HTR-8/SVneo (cell line): ENCODE measurements at regions not wholly inside any gene's neighbourhood (a gene's known extent, or its start where the extent isn't known, plus 50 kb on each side); places are given as distances from the start of the nearest gene placed in this dataset.
"Not testable (repeated sequence)": the region's sequence is repeated elsewhere in the genome, so short reads cannot be mapped to it uniquely, and the experiment has no call there.

Experiments
- DNase-seq: peaks from one replicate; pipeline ENCODE4 v3.0.0; 2011; ENCODE audit warnings: low spot score, mixed read lengths; ENCODE audit not compliant: insufficient read length
- FAIRE-seq: peaks from 2 replicates; lab custom pipeline; 2011; peaks lifted over from hg19 to GRCh38; lab: Jason Lieb, UNC

DNA sequence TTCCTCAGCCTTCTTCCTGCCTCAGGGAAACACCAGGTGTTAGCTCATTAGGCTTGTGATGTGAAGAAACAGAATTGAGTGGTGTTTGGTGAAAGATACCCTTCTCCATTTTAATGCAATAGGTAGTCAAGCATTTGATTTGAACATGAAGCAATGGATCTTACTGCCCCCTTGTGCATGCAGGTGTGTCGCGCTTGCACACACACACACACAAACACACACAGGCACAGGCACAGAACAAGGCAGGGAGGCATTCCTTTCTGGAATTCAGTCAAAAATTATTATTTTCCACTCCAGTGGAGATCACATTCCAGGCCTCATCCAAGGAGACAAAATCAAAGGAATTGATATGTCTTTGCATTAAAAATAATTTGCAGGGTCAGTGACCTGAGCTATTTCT lies 667.0 kb upstream of the MARCKS start:
- FAIRE-seq (peak; percentile 36), DNase-seq (no peak)

GRCh38 chr6:113194090-113194489 lies 663.1 kb upstream of the MARCKS start:
- FAIRE-seq: no peak

DNA sequence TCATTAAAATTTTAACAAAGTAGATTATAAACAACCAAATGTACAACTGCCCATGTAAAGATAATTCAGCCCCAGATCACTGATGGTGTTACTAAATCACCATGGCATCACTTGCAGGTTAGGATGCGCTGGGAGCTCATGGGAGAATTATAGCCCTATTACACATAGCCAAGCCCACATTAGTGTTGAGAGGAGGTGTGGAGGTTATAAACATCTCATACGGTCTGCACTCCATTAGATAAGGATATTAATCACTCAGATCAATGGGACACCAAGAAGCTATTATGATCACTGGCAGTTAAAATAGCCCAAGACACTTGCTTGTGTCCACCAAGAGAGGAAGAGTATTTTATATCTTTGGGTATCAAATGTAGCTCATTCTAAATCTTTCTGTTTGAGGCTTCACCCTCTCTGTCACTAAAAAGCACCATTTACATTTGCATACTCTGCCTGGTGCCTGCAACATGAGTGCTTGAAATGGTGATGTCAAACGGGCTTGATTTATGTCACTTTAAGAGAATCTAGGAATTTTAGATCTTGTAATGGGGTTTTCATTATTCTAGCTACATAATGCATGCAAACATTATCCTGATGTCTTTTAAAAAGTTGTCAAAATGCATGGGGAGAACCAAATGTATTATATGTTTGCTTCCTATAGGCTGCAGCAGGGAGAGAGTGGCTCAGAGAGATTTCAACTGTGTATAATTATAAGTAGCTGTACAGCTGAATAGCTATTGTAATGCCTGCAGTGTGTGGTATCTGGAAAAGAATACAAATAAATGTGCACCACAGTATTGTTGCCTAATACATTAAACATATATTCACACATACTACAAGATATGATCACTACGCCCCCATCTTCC lies 654.1 kb upstream of the MARCKS start:
- DNase-seq (no peak), FAIRE-seq (no peak)

More at GRCh38 chr6:113194090-113194489, 663.1 kb upstream of the MARCKS start:
- no peak for DNase-seq

GRCh38 chr6:113203715-113204110 lies 653.4 kb upstream of the MARCKS start:
- no peak for FAIRE-seq

GRCh38 chr6:113205553-113205952 lies 651.6 kb upstream of the MARCKS start:
- FAIRE-seq (no peak), DNase-seq (no peak)

More at GRCh38 chr6:113203715-113204110, 653.4 kb upstream of the MARCKS start:
- DNase-seq: no peak

GRCh38 chr6:113208726-113209125 lies 648.4 kb upstream of the MARCKS start:
- DNase-seq (no peak), FAIRE-seq (no peak)

GRCh38 chr6:113209315-113209714 lies 647.8 kb upstream of the MARCKS start:
- FAIRE-seq: no peak
- no peak for DNase-seq

DNA sequence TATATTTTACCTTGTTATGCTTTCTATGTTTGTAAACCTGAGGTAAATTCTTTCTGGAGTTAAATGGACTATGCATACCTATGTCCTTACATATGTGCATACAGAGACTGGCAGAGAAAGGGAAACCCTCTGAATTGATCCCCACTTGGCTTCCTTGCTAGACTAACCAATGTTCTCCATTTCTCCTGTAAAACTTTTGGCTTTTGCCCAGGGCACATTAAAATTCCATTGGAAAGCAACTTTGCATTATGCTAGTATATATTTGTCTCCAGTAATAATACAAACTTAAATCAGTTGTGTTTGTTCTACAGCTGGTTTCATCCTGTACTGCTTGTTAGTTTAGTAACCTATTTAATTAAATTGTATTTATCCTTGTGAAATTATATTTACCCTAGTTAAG lies 646.0 kb upstream of the MARCKS start:
- DNase-seq (no peak), FAIRE-seq (no peak)

DNA sequence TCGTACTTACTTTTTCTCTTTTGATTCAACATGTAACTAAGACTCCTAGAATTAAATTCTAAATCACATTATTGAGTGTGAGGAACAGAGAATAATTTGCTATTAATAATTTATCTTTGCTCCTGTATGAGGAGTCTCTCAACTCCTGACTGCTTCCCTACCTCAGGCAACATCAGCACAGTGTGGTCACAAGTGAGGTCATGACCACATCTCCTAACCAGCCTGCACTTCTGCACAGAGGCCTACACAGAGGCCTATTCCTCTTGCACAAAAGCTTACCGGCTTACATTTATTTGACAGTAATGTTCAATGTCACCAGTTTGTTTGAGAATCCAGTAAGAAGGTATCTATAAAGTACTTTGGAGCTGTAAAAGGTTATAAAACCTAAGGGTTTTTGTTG lies 637.4 kb upstream of the MARCKS start:
- DNase-seq (no peak), FAIRE-seq (no peak)

GRCh38 chr6:113220832-113221231 lies 636.3 kb upstream of the MARCKS start:
- FAIRE-seq: no peak
- no peak for DNase-seq

DNA sequence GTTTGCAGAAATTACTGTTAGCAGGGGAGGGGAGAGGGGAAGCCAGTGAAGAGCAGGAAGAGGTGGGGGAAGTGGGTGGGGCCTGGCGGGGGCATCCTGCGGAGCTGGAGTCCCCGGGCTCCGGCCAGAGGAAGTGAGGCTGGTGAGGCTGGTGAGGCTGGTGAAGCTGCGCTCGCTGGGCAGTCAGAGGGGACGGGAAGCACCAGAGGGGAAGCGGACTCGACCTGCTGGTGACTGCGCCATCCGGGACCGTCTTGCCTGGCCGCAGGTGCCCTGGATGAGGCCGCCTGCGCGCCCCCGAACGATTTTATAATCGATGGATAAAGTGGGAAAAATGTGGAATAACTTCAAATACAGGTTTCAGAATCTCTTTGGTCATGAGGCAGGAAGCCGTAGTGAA lies 635.3 kb upstream of the MARCKS start:
- FAIRE-seq (no peak), DNase-seq (no peak)

GRCh38 chr6:113246186-113246585 lies 611.0 kb upstream of the MARCKS start:
- no peak for FAIRE-seq
- DNase-seq: no peak

GRCh38 chr6:113248532-113248931 lies 608.6 kb upstream of the MARCKS start:
- DNase-seq (no peak), FAIRE-seq (no peak)

DNA sequence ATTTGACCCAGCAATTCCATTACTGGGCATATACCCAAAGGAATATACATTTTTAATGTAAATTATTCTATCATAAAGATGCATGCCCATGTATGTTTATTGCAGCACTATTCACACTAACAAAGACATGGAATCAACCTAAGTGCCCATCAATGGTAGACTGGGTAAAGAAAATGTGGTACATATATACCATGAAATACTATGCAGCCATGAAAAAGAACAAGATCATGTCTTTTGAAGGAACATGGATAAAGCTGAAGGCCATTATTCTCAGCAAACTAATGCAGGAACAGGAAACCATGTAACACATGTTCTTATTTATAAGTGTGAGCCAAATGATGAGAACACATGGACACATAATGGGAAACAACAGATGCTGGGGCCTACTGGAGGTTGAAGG lies 603.0 kb upstream of the MARCKS start:
- not testable (repeated sequence) for FAIRE-seq, DNase-seq

DNA sequence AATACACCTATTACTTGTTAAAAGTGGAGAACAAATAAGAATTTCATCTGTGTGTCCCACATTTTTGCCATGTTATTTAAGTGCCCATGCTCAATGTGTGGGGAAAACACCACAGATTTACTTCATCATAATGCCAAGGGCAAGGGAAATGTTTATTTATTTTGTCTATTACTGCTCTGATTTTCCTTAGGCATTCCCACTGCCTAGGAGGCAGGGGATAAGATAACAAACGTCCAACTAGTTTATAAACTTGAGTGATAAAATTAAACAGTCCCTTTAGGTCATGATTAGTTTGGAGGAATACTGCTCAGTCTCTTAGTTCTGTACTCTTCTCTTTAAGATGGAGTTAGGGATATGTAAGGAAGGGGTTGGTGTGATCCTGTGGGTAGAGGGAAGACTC lies 598.4 kb upstream of the MARCKS start:
- no peak for FAIRE-seq

GRCh38 chr6:113271437-113271836 lies 585.7 kb upstream of the MARCKS start:
- no peak for DNase-seq
- no peak for FAIRE-seq

More for the DNA sequence above, 598.4 kb upstream of the MARCKS start:
- DNase-seq: no peak

DNA sequence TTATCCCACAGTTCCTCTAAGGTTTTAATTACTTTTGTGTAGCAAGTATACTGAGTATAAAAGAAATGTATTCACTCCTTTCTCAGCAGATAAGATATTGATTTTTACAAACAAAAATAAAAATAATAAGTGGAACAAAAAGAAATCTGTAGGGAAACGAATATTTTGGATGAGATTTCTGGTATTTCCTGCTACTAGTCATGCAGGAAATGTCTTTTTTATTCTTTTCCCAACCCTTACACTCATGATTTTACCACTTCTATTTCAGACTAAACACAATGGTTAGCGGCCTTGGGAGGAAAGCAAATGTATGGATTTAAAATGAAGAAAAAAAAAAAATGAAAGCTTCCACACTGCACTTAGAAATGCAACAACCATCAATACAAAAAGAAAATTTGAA lies 580.5 kb upstream of the MARCKS start:
- DNase-seq: no peak
- FAIRE-seq: no peak

- FAIRE-seq (no peak), DNase-seq (no peak)
Measured at GRCh38 chr6:113277111-113277510, 580.0 kb upstream of the MARCKS start.

DNA sequence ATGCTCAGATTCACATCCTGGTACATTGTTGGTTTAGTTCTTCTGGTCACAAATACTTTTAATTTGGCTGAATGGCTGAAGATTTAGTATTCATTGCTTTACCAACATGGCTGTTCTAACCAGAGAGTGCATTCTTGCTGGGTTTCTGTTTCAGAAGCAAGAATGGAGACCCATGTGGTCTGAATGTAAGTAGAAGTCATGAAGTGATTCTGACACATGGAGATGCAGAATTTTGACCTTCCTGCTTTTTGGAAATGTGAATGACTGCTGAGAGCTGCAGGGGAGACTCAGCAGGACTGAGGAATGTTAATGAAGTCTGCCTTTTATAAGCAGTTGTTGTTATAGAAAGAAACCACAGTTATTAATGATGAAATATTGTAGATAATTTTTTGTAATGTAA lies 576.1 kb upstream of the MARCKS start:
- DNase-seq (no peak), FAIRE-seq (no peak)

DNA sequence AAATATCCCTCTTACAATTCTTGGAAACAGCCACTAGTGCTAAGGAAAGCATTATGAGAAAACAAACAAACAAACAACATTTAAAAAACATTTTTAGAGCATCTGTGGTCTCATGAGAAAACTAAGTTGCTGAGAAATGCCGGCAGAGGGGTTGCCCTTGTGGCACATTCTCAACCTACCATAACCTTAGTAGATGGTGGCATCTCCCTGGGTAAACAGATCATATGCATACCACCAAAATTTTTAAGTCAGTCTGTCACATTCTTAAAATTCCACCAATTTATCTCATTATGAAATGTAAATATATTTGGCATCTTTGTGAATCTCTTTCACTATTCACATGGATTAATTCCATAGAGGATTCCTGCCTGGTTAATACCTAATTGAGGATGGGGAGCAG lies 575.7 kb upstream of the MARCKS start:
- no peak for FAIRE-seq

DNA sequence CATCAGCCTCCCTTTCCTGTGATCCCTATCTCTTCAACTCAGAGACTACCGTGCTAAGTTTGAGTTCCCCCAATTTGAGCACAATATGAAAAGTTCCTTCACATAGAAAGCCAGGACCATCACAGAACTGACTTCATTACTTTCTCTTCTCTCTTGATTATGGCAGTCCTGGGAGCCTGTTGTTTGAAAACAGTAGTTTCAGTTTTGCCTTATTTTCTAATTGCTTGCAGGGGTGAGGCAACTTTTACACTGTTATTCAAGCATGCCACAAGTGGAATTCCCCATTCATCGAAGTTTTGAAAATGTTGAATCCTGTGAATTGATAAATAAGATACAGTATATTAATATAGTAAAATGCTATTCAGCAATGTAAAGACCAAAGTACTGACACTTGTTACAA lies 569.7 kb upstream of the MARCKS start:
- DNase-seq (no peak), FAIRE-seq (no peak)

More for the DNA sequence above, 575.7 kb upstream of the MARCKS start:
- DNase-seq: no peak

DNA sequence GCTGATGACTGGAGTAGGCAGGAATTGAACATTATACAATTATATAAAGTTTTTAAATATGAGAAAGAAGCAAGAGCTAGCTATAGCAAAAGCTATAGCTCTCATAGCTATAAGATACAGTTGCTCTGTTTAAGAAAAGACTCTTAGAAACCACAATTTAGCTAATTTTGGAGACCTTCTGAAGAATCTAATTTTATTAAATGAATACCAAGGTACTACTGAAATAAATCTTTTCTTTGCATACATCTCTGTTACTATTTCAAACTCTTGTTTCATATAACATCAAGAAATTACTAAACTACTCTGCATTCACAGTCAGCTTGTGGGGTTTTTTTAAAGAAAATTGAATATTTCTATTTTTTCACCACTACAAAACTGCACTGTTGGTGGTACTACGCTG lies 568.7 kb upstream of the MARCKS start:
- FAIRE-seq (no peak), DNase-seq (no peak)
